Cardiac muscle cell (in vitro differentiated cells and primary cell): ENCODE measurements at regions not wholly inside any gene's neighbourhood (a gene's known extent, or its start where the extent isn't known, plus 50 kb on each side); places are given as distances from the start of the nearest gene placed in this dataset.
A peak's percentile ranks its signal among the peaks of the same experiment; 100 is the strongest.
"Not testable (repeated sequence)": the region's sequence is repeated elsewhere in the genome, so short reads cannot be mapped to it uniquely, and the experiment has no call there.

Experiments
- DNase-seq, 2 donors: peaks; one replicate each; pipeline versions ENCODE4 v3.0.0 to v3.0.0-alpha.2; 2010 to 2017; ENCODE audit warnings: low read depth in 1 of 2, low spot score in 1 of 2
- H3K27ac ChIP-seq: fragments of 200-600 bp; sonication (generic); 2 replicates; pipeline ENCODE4 v1.5.1; 2016
- H3K27me3 ChIP-seq: fragments of 200-600 bp; sonication (generic); 2 replicates; pipeline ENCODE4 v1.6.0; 2016; ENCODE audit warnings: control low read depth
- H3K36me3 ChIP-seq: fragments of 200-600 bp; sonication (generic); 2 replicates; pipeline ENCODE4 v1.5.1; 2016; ENCODE audit warnings: control low read depth
- H3K4me1 ChIP-seq: fragments of 200-600 bp; sonication (generic); 2 replicates; pipeline ENCODE4 v1.8.1; 2017; ENCODE audit warnings: low read depth, mild to moderate bottlenecking, mixed run types
- H3K4me3 ChIP-seq: fragments of 200-600 bp; sonication (generic); 2 replicates; pipeline ENCODE4 v1.5.1; 2016; ENCODE audit warnings: mild to moderate bottlenecking
- H3K9me3 ChIP-seq: fragments of 200-600 bp; sonication (generic); 2 replicates; pipeline ENCODE4 v1.5.1; 2017; ENCODE audit warnings: low read depth, mild to moderate bottlenecking, control low read depth
- CTCF ChIP-seq: IDR thresholded peaks from 2 replicates; pipeline ENCODE4 v1.5.1; 2012; ENCODE audit warnings: low read depth, mild to moderate bottlenecking, low read length

- no peak for DNase-seq
- peaks cover 8% of the 10 kb centered on the region for H3K4me1 ChIP-seq
- TF ChIP-seq CTCF: no peak
Observed at GRCh38 chr1:213416461-213417224, 365.6 kb downstream of the RPS6KC1 start.

GRCh38 chr1:213417225-213417820 is 366.3 kb downstream of the RPS6KC1 start:
- DNase-seq: no peak

More at GRCh38 chr1:213416461-213417224, 365.6 kb downstream of the RPS6KC1 start:
- Histone ChIP-seq H3K27ac (no peak overlapping the region), H3K36me3 (no peaks in the 10 kb centered on the region), H3K4me3 (no peak overlapping the region), H3K27me3 (no peaks in the 10 kb centered on the region), H3K9me3 (no peaks in the 10 kb centered on the region)

GRCh38 chr1:213417846-213418245 is 366.8 kb downstream of the RPS6KC1 start:
- no peak for DNase-seq
- Histone ChIP-seq H3K27ac (no peak overlapping the region), H3K9me3 (no peaks in the 10 kb centered on the region), H3K4me1 (peaks cover 8% of the 10 kb centered on the region), H3K4me3 (no peak overlapping the region), H3K27me3 (no peaks in the 10 kb centered on the region), H3K36me3 (no peaks in the 10 kb centered on the region)
- no peak for TF ChIP-seq CTCF

More at GRCh38 chr1:213417225-213417820, 366.3 kb downstream of the RPS6KC1 start:
- no peak overlapping the region for H3K4me3 ChIP-seq
- no peak for TF ChIP-seq CTCF
- no peak overlapping the region for H3K27ac ChIP-seq
- H3K9me3 ChIP-seq: no peaks in the 10 kb centered on the region
- H3K27me3 ChIP-seq: no peaks in the 10 kb centered on the region
- H3K36me3 ChIP-seq: no peaks in the 10 kb centered on the region
- H3K4me1 ChIP-seq: peaks cover 8% of the 10 kb centered on the region

- H3K36me3 ChIP-seq: no peaks in the 10 kb centered on the region
- TF ChIP-seq CTCF: no peak
- H3K4me1 ChIP-seq: peaks cover 8% of the 10 kb centered on the region
- no peaks in the 10 kb centered on the region for H3K27me3 ChIP-seq
- no peak for DNase-seq
- no peak overlapping the region for H3K4me3 ChIP-seq
- H3K27ac ChIP-seq: no peak overlapping the region
- no peaks in the 10 kb centered on the region for H3K9me3 ChIP-seq
Observed at GRCh38 chr1:213418268-213419071, 367.4 kb downstream of the RPS6KC1 start.

GRCh38 chr1:213419401-213420030 is 368.5 kb downstream of the RPS6KC1 start:
- peak in 1 of 2 donors; percentile 1 for DNase-seq
- peaks cover 8% of the 10 kb centered on the region for H3K4me1 ChIP-seq
- no peak overlapping the region for H3K4me3 ChIP-seq
- H3K27me3 ChIP-seq: no peaks in the 10 kb centered on the region
- H3K27ac ChIP-seq: no peak overlapping the region
- no peaks in the 10 kb centered on the region for H3K9me3 ChIP-seq
- no peaks in the 10 kb centered on the region for H3K36me3 ChIP-seq
- no peak for TF ChIP-seq CTCF

- H3K27ac ChIP-seq, H3K4me3 ChIP-seq, H3K36me3 ChIP-seq, DNase-seq, H3K4me1 ChIP-seq, H3K27me3 ChIP-seq, H3K9me3 ChIP-seq: not testable (repeated sequence)
Observed at GRCh38 chr1:213421178-213421577, 370.1 kb downstream of the RPS6KC1 start.
